ENCODE measurements at regions not wholly inside any gene's neighbourhood (a gene's known extent, or its start where the extent isn't known, plus 50 kb on each side); places are given as distances from the start of the nearest gene placed in this dataset.
A peak's percentile ranks its signal among the peaks of the same experiment; 100 is the strongest.

DNA sequence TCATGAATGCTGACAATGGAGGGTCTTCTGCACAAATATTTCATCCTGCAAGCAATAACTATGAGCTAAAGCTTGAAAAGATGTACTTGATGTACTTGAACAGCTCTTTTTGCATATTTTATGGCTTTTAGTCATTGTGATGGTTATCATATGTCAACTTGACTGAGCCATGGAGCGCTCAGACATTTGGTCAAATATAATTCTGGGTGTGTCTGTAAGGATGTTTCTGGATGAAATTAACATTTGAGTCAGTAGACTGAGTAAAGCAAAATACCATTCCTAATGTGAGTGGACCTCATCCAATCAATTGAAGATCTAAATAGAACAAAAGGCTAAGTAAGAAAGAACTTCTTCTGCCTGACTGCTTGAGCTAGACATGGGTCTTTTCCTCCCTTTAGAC lies 509.0 kb downstream of the BCL11A start:
- no peaks in the 10 kb centered on the region for H4K20me1 ChIP-seq
- no peak overlapping the region for H3K9ac ChIP-seq
- H3K27me3 ChIP-seq, result no peaks in the 10 kb centered on the region
- no peak overlapping the region for H3K27ac ChIP-seq
- H3K4me3 ChIP-seq, result no peak overlapping the region
- no peaks in the 10 kb centered on the region for H3K9me3 ChIP-seq
- H3K36me3 ChIP-seq, result no peaks in the 10 kb centered on the region
- H3K4me1 ChIP-seq, result no peaks in the 10 kb centered on the region
- no peak for TF ChIP-seq Cebpa-rat (IDR thresholded peaks at IDR 0.05)
- no peak overlapping the region for H3K4me2 ChIP-seq

DNA sequence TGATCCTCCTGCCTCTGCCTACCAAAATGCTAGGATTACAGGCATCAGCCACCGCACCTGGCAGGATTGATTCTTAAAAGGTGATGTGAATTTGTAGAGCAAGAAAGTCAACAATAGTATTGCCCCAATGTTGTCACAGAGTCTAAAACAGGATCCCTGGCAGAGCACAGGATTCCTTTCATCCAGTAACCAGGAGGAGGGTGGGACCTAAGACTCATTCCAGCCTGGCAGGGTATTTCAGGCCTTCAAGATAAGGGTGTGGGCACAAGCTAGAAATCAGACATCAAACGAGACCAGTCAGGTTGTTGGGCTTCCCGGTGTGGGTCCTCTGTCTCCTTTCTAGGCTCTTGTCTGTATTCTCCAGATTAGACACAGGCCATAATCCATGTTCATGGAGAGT lies 511.4 kb downstream of the BCL11A start:
- H3K27me3 ChIP-seq, result no peaks in the 10 kb centered on the region
- H3K27ac ChIP-seq, result no peak overlapping the region
- no peak for TF ChIP-seq Cebpa-rat (IDR thresholded peaks at IDR 0.05)
- H3K4me3 ChIP-seq, result no peak overlapping the region
- no peak overlapping the region for H3K4me2 ChIP-seq
- H3K9me3 ChIP-seq, result no peaks in the 10 kb centered on the region
- H4K20me1 ChIP-seq, result no peaks in the 10 kb centered on the region
- no peaks in the 10 kb centered on the region for H3K4me1 ChIP-seq
- H3K36me3 ChIP-seq, result no peaks in the 10 kb centered on the region
- H3K9ac ChIP-seq, result no peak overlapping the region

GRCh38 chr2:60033325-60033724 lies 520.1 kb downstream of the BCL11A start:
- no peak overlapping the region for H3K4me3 ChIP-seq
- H3K9ac ChIP-seq, result no peak overlapping the region
- no peaks in the 10 kb centered on the region for H3K4me1 ChIP-seq
- H3K27me3 ChIP-seq, result no peaks in the 10 kb centered on the region
- H4K20me1 ChIP-seq, result no peaks in the 10 kb centered on the region
- H3K4me2 ChIP-seq, result no peak overlapping the region
- H3K27ac ChIP-seq, result no peak overlapping the region
- H3K36me3 ChIP-seq, result no peaks in the 10 kb centered on the region
- H3K9me3 ChIP-seq, result peaks cover 35% of the 10 kb centered on the region
- no peak for TF ChIP-seq Cebpa-rat (IDR thresholded peaks at IDR 0.05)

DNA sequence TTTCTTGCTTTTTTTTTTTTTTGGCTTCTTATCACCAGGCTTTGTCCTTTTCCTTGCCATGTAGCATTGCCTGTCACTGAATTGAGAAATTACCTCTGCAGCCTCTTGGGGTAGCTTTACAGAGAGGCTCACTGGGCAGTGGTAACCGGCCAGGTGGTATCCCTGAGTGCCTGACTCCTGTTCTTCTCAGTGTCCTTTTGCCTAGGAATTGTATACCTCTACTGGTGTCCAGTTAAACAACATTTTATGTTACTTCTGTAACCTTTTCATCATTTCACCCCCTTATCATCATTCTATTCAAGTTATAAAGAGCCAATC lies 523.9 kb downstream of the BCL11A start:
- no peaks in the 10 kb centered on the region for H4K20me1 ChIP-seq
- peaks cover 25% of the 10 kb centered on the region for H3K9me3 ChIP-seq
- peaks cover 5% of the 10 kb centered on the region for H3K4me1 ChIP-seq
- no peak overlapping the region for H3K4me2 ChIP-seq
- H3K9ac ChIP-seq, result no peak overlapping the region
- TF ChIP-seq Cebpa-rat (IDR thresholded peaks at IDR 0.05), result no peak
- no peaks in the 10 kb centered on the region for H3K36me3 ChIP-seq
- no peak overlapping the region for H3K27ac ChIP-seq
- no peak overlapping the region for H3K4me3 ChIP-seq
- no peaks in the 10 kb centered on the region for H3K27me3 ChIP-seq

- Histone ChIP-seq H3K27me3 (no peaks in the 10 kb centered on the region), H3K4me1 (peaks cover 10% of the 10 kb centered on the region), H4K20me1 (no peaks in the 10 kb centered on the region), H3K36me3 (no peaks in the 10 kb centered on the region), H3K9me3 (peaks cover 20% of the 10 kb centered on the region), H3K9ac (no peak overlapping the region), H3K4me2 (no peak overlapping the region), H3K27ac (no peak overlapping the region), H3K4me3 (no peak overlapping the region)
- no peak for TF ChIP-seq Cebpa-rat (IDR thresholded peaks at IDR 0.05)
Observed at GRCh38 chr2:60028849-60029565, 524.4 kb downstream of the BCL11A start.

- peaks cover 21% of the 10 kb centered on the region for H3K4me1 ChIP-seq
- H4K20me1 ChIP-seq, result no peaks in the 10 kb centered on the region
- no peaks in the 10 kb centered on the region for H3K36me3 ChIP-seq
- TF ChIP-seq Cebpa-rat (IDR thresholded peaks at IDR 0.05), result no peak
- H3K9me3 ChIP-seq, result no peaks in the 10 kb centered on the region
- H3K27ac ChIP-seq, result no peak overlapping the region
- H3K27me3 ChIP-seq, result no peaks in the 10 kb centered on the region
- no peak overlapping the region for H3K9ac ChIP-seq
- H3K4me3 ChIP-seq, result no peak overlapping the region
- no peak overlapping the region for H3K4me2 ChIP-seq
Observed at GRCh38 chr2:60025496-60025895, 528.0 kb downstream of the BCL11A start.

GRCh38 chr2:60023256-60023985 lies 530.0 kb downstream of the BCL11A start:
- Histone ChIP-seq H3K27ac (no peak overlapping the region), H3K9ac (peak overlapping the region; percentile 15; the same call in 1 of the 2 replicates), H3K9me3 (peaks cover 11% of the 10 kb centered on the region; the same call in 1 of the 2 replicates), H3K4me3 (no peak overlapping the region), H3K36me3 (no peaks in the 10 kb centered on the region), H4K20me1 (no peaks in the 10 kb centered on the region), H3K27me3 (no peaks in the 10 kb centered on the region), H3K4me2 (peak overlapping the region; percentile 59), H3K4me1 (peaks cover 21% of the 10 kb centered on the region)
- no peak for TF ChIP-seq Cebpa-rat (IDR thresholded peaks at IDR 0.05)

GRCh38 chr2:60007671-60008070 lies 545.8 kb downstream of the BCL11A start:
- TF ChIP-seq Cebpa-rat (IDR thresholded peaks at IDR 0.05), result no peak
- Histone ChIP-seq H3K4me1 (no peaks in the 10 kb centered on the region), H3K4me2 (no peak overlapping the region), H4K20me1 (no peaks in the 10 kb centered on the region), H3K36me3 (no peaks in the 10 kb centered on the region), H3K27ac (no peak overlapping the region), H3K9me3 (no peaks in the 10 kb centered on the region), H3K4me3 (no peak overlapping the region), H3K9ac (no peak overlapping the region), H3K27me3 (no peaks in the 10 kb centered on the region)

DNA sequence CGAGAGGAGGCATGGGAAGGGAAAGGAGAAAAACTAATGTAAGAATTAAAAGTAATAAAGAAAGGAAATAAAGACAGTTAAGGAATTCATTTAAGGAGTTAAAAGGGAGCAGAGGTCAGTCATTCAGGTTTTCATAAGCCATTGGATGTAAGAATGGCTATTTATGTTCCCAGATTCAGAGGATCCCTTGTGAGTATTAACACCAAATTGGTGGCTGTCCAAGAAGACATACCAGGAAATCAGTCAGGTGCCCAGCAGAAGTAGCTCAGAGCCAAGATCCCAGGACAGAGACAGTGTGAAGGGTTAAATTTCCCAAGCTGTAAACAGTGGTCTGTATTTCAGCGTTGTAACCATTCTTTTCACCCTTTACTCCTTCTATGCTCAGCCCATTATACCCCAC lies 550.4 kb downstream of the BCL11A start:
- no peak overlapping the region for H3K4me3 ChIP-seq
- H3K4me1 ChIP-seq, result peaks cover 15% of the 10 kb centered on the region
- H3K36me3 ChIP-seq, result no peaks in the 10 kb centered on the region
- no peak overlapping the region for H3K4me2 ChIP-seq
- H3K9me3 ChIP-seq, result no peaks in the 10 kb centered on the region
- no peaks in the 10 kb centered on the region for H3K27me3 ChIP-seq
- H3K9ac ChIP-seq, result no peak overlapping the region
- TF ChIP-seq Cebpa-rat (IDR thresholded peaks at IDR 0.05), result no peak
- H3K27ac ChIP-seq, result no peak overlapping the region
- H4K20me1 ChIP-seq, result no peaks in the 10 kb centered on the region

DNA sequence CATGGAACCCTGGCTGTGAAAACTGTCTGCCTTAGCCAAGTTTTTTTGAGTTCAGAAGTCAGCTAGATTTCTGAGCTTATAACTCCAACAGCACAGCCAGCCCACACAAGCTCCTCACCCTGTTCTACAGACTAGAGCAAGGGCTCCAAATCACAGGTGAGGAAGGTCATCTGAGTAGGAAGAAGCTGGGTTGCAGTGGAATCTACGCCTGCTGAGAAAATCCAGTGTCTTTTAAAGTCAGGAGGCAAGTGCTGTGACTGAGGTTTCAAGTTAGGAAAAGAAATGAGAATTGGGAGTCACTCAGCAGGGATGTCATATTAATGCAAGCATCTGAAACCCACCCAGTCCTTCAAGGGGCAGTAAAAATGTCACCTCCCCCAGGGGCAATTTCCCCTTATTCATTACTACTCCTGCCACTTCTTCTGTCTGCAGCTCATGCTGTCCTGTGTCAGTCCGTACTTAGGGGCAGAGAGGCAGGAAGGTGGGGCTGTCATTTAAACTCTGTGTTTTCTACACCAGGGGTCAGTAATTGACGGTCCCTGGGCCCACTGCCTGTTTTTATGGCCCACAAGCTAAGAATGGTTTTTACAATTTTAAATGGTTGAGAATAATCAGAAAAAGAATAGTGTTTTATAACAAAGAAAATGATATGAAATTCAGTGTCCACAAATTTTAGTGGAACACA lies 551.1 kb downstream of the BCL11A start:
- Histone ChIP-seq H3K4me1 (peaks cover 23% of the 10 kb centered on the region), H4K20me1 (no peaks in the 10 kb centered on the region), H3K9me3 (no peaks in the 10 kb centered on the region), H3K4me3 (no peak overlapping the region), H3K27me3 (no peaks in the 10 kb centered on the region), H3K27ac (no peak overlapping the region), H3K4me2 (no peak overlapping the region), H3K9ac (no peak overlapping the region), H3K36me3 (no peaks in the 10 kb centered on the region)
- TF ChIP-seq Cebpa-rat (IDR thresholded peaks at IDR 0.05), result no peak
